Neuronal stem cell (in vitro differentiated cells): ENCODE measurements at regions not wholly inside any gene's neighbourhood (a gene's known extent, or its start where the extent isn't known, plus 50 kb on each side); places are given as distances from the start of the nearest gene placed in this dataset.
A peak's percentile ranks its signal among the peaks of the same experiment; 100 is the strongest.

Experiments
- DNase-seq: peaks from one replicate; pipeline ENCODE4 v3.0.0-alpha.2; 2013; ENCODE audit warnings: low spot score
- H2AFZ ChIP-seq: one replicate; pipeline ENCODE4 v1.6.1; 2013; ENCODE audit warnings: mild to moderate bottlenecking, low read length, inconsistent platforms
- H2AK5ac ChIP-seq: 2 replicates; pipeline ENCODE4 v1.6.1; 2013; ENCODE audit warnings: low read depth, mild to moderate bottlenecking, inconsistent platforms, low read length, moderate library complexity, mixed read lengths
- H2BK120ac ChIP-seq: 2 replicates; pipeline ENCODE4 v1.6.1; 2013; ENCODE audit warnings: low read depth, mild to moderate bottlenecking, inconsistent platforms, low read length, moderate library complexity, mixed read lengths
- H2BK12ac ChIP-seq: one replicate; pipeline ENCODE4 v1.6.1; 2013; ENCODE audit warnings: low read length, inconsistent platforms
- H2BK15ac ChIP-seq: 2 replicates; pipeline ENCODE4 v1.6.1; 2013; ENCODE audit warnings: mild to moderate bottlenecking, low read length, inconsistent platforms, mixed read lengths
- H2BK5ac ChIP-seq: one replicate; pipeline ENCODE4 v1.6.1; 2013; ENCODE audit warnings: inconsistent platforms, mild to moderate bottlenecking, low read length, moderate library complexity
- H3K14ac ChIP-seq: one replicate; pipeline ENCODE4 v1.6.1; 2013; ENCODE audit warnings: low read length, inconsistent platforms
- H3K18ac ChIP-seq: 2 replicates; pipeline ENCODE4 v1.6.1; 2013; ENCODE audit warnings: low read length, inconsistent platforms
- H3K23ac ChIP-seq: 2 replicates; pipeline ENCODE4 v1.6.1; 2013; ENCODE audit warnings: low read depth, mild to moderate bottlenecking, mixed read lengths, low read length, inconsistent platforms; ENCODE audit not compliant: poor library complexity
- H3K27ac ChIP-seq: replicated peaks from 3 replicates; pipeline ENCODE4 v1.5.1; 2013; ENCODE audit warnings: low read length, inconsistent platforms
- H3K27me3 ChIP-seq, 3 experiments: 2 replicates each; pipeline ENCODE4 v1.6.1; 2013; ENCODE audit warnings: low read length in 3 of 3, mild to moderate bottlenecking in 2 of 3, inconsistent platforms in 1 of 3, low read depth in 1 of 3, mixed read lengths in 1 of 3, moderate library complexity in 1 of 3; ENCODE audit not compliant: control insufficient read depth in 3 of 3, insufficient read depth in 3 of 3
- H3K36me3 ChIP-seq, 2 donors: replicated peaks in 1 of 2; 2 replicates each; pipeline ENCODE4 v1.6.1; 2013; ENCODE audit warnings: low read length in 2 of 2; ENCODE audit not compliant: control insufficient read depth in 2 of 2, insufficient read depth in 2 of 2
- H3K4ac ChIP-seq: 2 replicates; pipeline ENCODE4 v1.6.1; 2013; ENCODE audit warnings: inconsistent platforms, mild to moderate bottlenecking, low read length, moderate library complexity
- H3K4me1 ChIP-seq, 2 donors: 1 replicate in 1 of 2; 2 replicates in 1 of 2; pipeline ENCODE4 v1.6.1; 2013; ENCODE audit warnings: low read length in 2 of 2, low read depth in 1 of 2; ENCODE audit not compliant: control insufficient read depth in 2 of 2, insufficient read depth in 1 of 2
- H3K4me2 ChIP-seq: one replicate; pipeline ENCODE4 v1.6.1; 2013; ENCODE audit warnings: mild to moderate bottlenecking, low read length, inconsistent platforms; ENCODE audit not compliant: insufficient read depth, poor library complexity, severe bottlenecking
- H3K4me3 ChIP-seq, 2 donors: 2 replicates each; pipeline ENCODE4 v1.5.1; 2013; ENCODE audit warnings: low read length in 2 of 2, mild to moderate bottlenecking in 2 of 2, inconsistent platforms in 1 of 2, moderate library complexity in 1 of 2
- H3K79me1 ChIP-seq: one replicate; pipeline ENCODE4 v1.6.1; 2013; ENCODE audit warnings: low read depth, mild to moderate bottlenecking, inconsistent platforms, low read length, moderate library complexity
- H3K9ac ChIP-seq: one replicate; pipeline ENCODE4 v1.6.1; 2013; ENCODE audit warnings: mild to moderate bottlenecking, low read depth, low read length, inconsistent platforms; ENCODE audit not compliant: poor library complexity
- H3K9me3 ChIP-seq, 2 donors: replicated peaks in 1 of 2; 2 replicates each; pipeline versions ENCODE3 to v1.6.1; 2013; ENCODE audit warnings: low read length in 2 of 2, mild to moderate bottlenecking in 2 of 2, inconsistent platforms in 1 of 2, low read depth in 1 of 2, mixed read lengths in 1 of 2, moderate library complexity in 1 of 2; ENCODE audit not compliant: control insufficient read depth in 2 of 2, insufficient read depth in 1 of 2
- H4K8ac ChIP-seq: one replicate; pipeline ENCODE4 v1.6.1; 2013; ENCODE audit warnings: low read depth, mild to moderate bottlenecking, inconsistent platforms, low read length, moderate library complexity
- H4K91ac ChIP-seq: one replicate; pipeline ENCODE4 v1.6.1; 2013; ENCODE audit warnings: low read length, low read depth, mild to moderate bottlenecking, inconsistent platforms; ENCODE audit not compliant: poor library complexity
- WGBS, 2 donors: extraction: QIAGEN DNeasy Blood & Tissue Kit; methylation state at CpG; one replicate each; pipeline ENCODE4 v1.1.7; 2013; ENCODE audit warnings: missing lambda C conversion rate in 2 of 2, mixed read lengths in 1 of 2; ENCODE audit not compliant: insufficient read length in 2 of 2, insufficient replicate concordance in 1 of 2; ENCODE audit errors: extremely low coverage in 2 of 2; 5-methylcytosine and 5-hydroxymethylcytosine counted together

GRCh38 chr2:14866736-14867352 is 234.3 kb downstream of the LRATD1 start:
- H3K36me3 ChIP-seq = no peaks in the 10 kb centered on the region
- no peak overlapping the region for H2AK5ac ChIP-seq
- H3K23ac ChIP-seq = no peak overlapping the region
- no peak overlapping the region for H2BK120ac ChIP-seq
- no peak for DNase-seq
- H3K4me2 ChIP-seq = no peak overlapping the region
- no peak overlapping the region for H4K91ac ChIP-seq
- H2BK5ac ChIP-seq = no peak overlapping the region
- H3K79me1 ChIP-seq = no peaks in the 10 kb centered on the region
- no peaks in the 10 kb centered on the region for H3K27me3 ChIP-seq
- H3K14ac ChIP-seq = no peak overlapping the region
- H3K9ac ChIP-seq = no peak overlapping the region
- H3K27ac ChIP-seq = no peak overlapping the region
- no peak overlapping the region for H3K4me3 ChIP-seq
- no peaks in the 10 kb centered on the region for H3K4me1 ChIP-seq
- H3K9me3 ChIP-seq = peaks cover 0 to 3% of the 10 kb centered on the region in 2 donors
- H3K18ac ChIP-seq = no peak overlapping the region
- no peak overlapping the region for H4K8ac ChIP-seq
- H3K4ac ChIP-seq = no peak overlapping the region
- H2AFZ ChIP-seq = no peak overlapping the region
- no CpG with 5 or more reads among the region's 1 CpG for WGBS, 2 donors
- H2BK15ac ChIP-seq = no peak overlapping the region
- H2BK12ac ChIP-seq = no peak overlapping the region

- H3K9me3 ChIP-seq = peaks cover 0 to 3% of the 10 kb centered on the region in 2 donors
- no peak overlapping the region for H3K9ac ChIP-seq
- H4K91ac ChIP-seq = no peak overlapping the region
- DNase-seq = no peak
- H3K23ac ChIP-seq = no peak overlapping the region
- H3K36me3 ChIP-seq = no peaks in the 10 kb centered on the region
- H2BK120ac ChIP-seq = no peak overlapping the region
- no peak overlapping the region for H2AFZ ChIP-seq
- H3K4me1 ChIP-seq = no peaks in the 10 kb centered on the region
- no peaks in the 10 kb centered on the region for H3K27me3 ChIP-seq
- H3K4me2 ChIP-seq = no peak overlapping the region
- no peak overlapping the region for H3K27ac ChIP-seq
- H2BK5ac ChIP-seq = no peak overlapping the region
- no peak overlapping the region for H4K8ac ChIP-seq
- H3K18ac ChIP-seq = no peak overlapping the region
- no peak overlapping the region for H3K14ac ChIP-seq
- WGBS, 2 donors = no CpG with 5 or more reads among the region's 1 CpG
- H2BK12ac ChIP-seq = no peak overlapping the region
- no peak overlapping the region for H2BK15ac ChIP-seq
- no peaks in the 10 kb centered on the region for H3K79me1 ChIP-seq
- no peak overlapping the region for H3K4me3 ChIP-seq
- H3K4ac ChIP-seq = no peak overlapping the region
- H2AK5ac ChIP-seq = no peak overlapping the region
Observed at GRCh38 chr2:14867853-14868252, 235.3 kb downstream of the LRATD1 start.

GRCh38 chr2:14872779-14873325 is 240.3 kb downstream of the LRATD1 start:
- no peak overlapping the region for H3K18ac ChIP-seq
- no peak overlapping the region for H2AK5ac ChIP-seq
- H4K8ac ChIP-seq = no peak overlapping the region
- H3K4me3 ChIP-seq = no peak overlapping the region
- H3K4me1 ChIP-seq = no peaks in the 10 kb centered on the region
- H3K36me3 ChIP-seq = no peaks in the 10 kb centered on the region
- no peak overlapping the region for H3K27ac ChIP-seq
- no peak overlapping the region for H3K9ac ChIP-seq
- no peaks in the 10 kb centered on the region for H3K79me1 ChIP-seq
- WGBS, 2 donors = no CpG with 5 or more reads among the region's 17 CpGs
- no peak overlapping the region for H2BK5ac ChIP-seq
- H2BK12ac ChIP-seq = no peak overlapping the region
- H2AFZ ChIP-seq = peak overlapping the region; percentile 40
- no peak overlapping the region for H3K4ac ChIP-seq
- no peak overlapping the region for H3K14ac ChIP-seq
- DNase-seq = no peak
- peaks cover 0 to 3% of the 10 kb centered on the region in 2 donors for H3K9me3 ChIP-seq
- H2BK120ac ChIP-seq = no peak overlapping the region
- H4K91ac ChIP-seq = no peak overlapping the region
- no peak overlapping the region for H3K23ac ChIP-seq
- no peaks in the 10 kb centered on the region for H3K27me3 ChIP-seq
- no peak overlapping the region for H3K4me2 ChIP-seq
- H2BK15ac ChIP-seq = no peak overlapping the region

- Histone ChIP-seq H3K79me1 (no peaks in the 10 kb centered on the region), H3K14ac (no peak overlapping the region), H3K23ac (no peak overlapping the region), H3K18ac (no peak overlapping the region), H4K8ac (no peak overlapping the region), H3K4me3 (no peak overlapping the region), H3K4me1 (no peaks in the 10 kb centered on the region), H3K4me2 (no peak overlapping the region), H3K27me3 (no peaks in the 10 kb centered on the region), H3K9me3 (no peaks in the 10 kb centered on the region), H3K4ac (no peak overlapping the region), H4K91ac (no peak overlapping the region), H3K36me3 (no peaks in the 10 kb centered on the region), H2BK15ac (no peak overlapping the region), H3K9ac (no peak overlapping the region), H2AK5ac (no peak overlapping the region), H2BK12ac (no peak overlapping the region), H2AFZ (no peak overlapping the region), H3K27ac (no peak overlapping the region), H2BK120ac (no peak overlapping the region), H2BK5ac (no peak overlapping the region)
- no CpG with 5 or more reads among the region's 3 CpGs for WGBS, 2 donors
- no peak for DNase-seq
Observed at GRCh38 chr2:14881651-14882327, 249.3 kb downstream of the LRATD1 start.
